Thoracic aorta (tissue), 2 donors: ENCODE measurements at regions not wholly inside any gene's neighbourhood (a gene's known extent, or its start where the extent isn't known, plus 50 kb on each side); places are given as distances from the start of the nearest gene placed in this dataset.

ENCODE experiments used
- ATAC-seq: fragments of 150-250 bp; one replicate; pipeline ENCODE4 v1.8.0; 2017; ENCODE audit warnings: low read depth; ENCODE audit not compliant: insufficient number of reproducible peaks, low FRiP score
- DNase-seq: peaks from one replicate; pipeline ENCODE4 v3.0.0-alpha.2; 2020; ENCODE audit warnings: low spot score
- H3K27ac ChIP-seq, 2 donors: fragments of 200-600 bp; sonication (generic); 1 replicate in 1 of 2; 2 replicates in 1 of 2; pipeline ENCODE4 v1.5.1; 2016; ENCODE audit warnings: mild to moderate bottlenecking in 2 of 2, moderate library complexity in 2 of 2
- H3K27me3 ChIP-seq: fragments of 200-600 bp; sonication (generic); replicated peaks from 2 replicates; pipeline ENCODE4 v1.6.0; 2016; ENCODE audit warnings: mild to moderate bottlenecking; ENCODE audit not compliant: insufficient read depth
- H3K36me3 ChIP-seq: fragments of 200-600 bp; sonication (generic); one replicate; pipeline ENCODE4 v1.5.1; 2016
- H3K4me1 ChIP-seq, 2 donors: fragments of 200-600 bp; sonication (generic); 1 replicate in 1 of 2; 2 replicates in 1 of 2; pipeline versions ENCODE4 v1.5.1 to v1.6.0; 2016; ENCODE audit warnings: low read depth in 2 of 2, mild to moderate bottlenecking in 1 of 2; ENCODE audit not compliant: control insufficient read depth in 1 of 2
- H3K4me3 ChIP-seq: fragments of 200-600 bp; sonication (generic); 2 replicates; pipeline ENCODE4 v1.5.1; 2016; ENCODE audit warnings: mild to moderate bottlenecking
- H3K9me3 ChIP-seq: fragments of 200-600 bp; sonication (generic); 2 replicates; pipeline ENCODE4 v1.5.1; 2016
- CTCF ChIP-seq: fragments of 200-600 bp; sonication (generic); IDR thresholded peaks from one replicate; pipeline ENCODE4 v1.5.1; 2019; ENCODE audit warnings: antibody characterized with exemption

DNA sequence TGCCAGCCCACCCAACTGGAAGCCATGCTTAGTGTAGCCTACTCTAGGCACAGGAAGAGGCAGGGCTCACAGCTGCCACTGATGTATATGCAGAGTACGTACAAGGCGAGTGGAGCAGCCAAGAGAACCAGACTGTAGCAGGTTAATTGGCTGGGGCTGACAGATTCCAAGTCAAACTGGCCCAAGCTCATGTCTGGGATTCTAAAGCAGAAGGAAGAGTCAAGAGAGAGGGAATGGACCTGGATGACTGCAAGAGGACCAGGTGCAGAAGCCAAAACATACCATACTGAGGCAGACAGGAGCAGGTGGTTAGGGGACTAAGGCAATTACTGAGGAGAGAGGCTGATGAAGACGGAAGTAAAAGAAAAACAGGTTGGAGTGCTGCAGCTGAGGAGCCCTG, 51.3 kb upstream of the LRRN2 start:
- Histone ChIP-seq H3K36me3 (no peaks in the 10 kb centered on the region), H3K27ac (no peak overlapping the region), H3K4me1 (no peaks in the 10 kb centered on the region), H3K27me3 (no peaks in the 10 kb centered on the region), H3K4me3 (no peak overlapping the region), H3K9me3 (peaks cover 2% of the 10 kb centered on the region)
- no peak for TF ChIP-seq CTCF
- DNase-seq, result no peak
- no peak for ATAC-seq

GRCh38 chr1:204738506-204738905, 53.0 kb upstream of the LRRN2 start:
- H3K4me1 ChIP-seq, result no peaks in the 10 kb centered on the region
- DNase-seq (no peak), ATAC-seq (no peak)
- no peak for TF ChIP-seq CTCF
- H3K27me3 ChIP-seq, result no peaks in the 10 kb centered on the region
- no peaks in the 10 kb centered on the region for H3K36me3 ChIP-seq
- no peak overlapping the region for H3K27ac ChIP-seq
- no peak overlapping the region for H3K4me3 ChIP-seq
- H3K9me3 ChIP-seq, result peaks cover 2% of the 10 kb centered on the region

DNA sequence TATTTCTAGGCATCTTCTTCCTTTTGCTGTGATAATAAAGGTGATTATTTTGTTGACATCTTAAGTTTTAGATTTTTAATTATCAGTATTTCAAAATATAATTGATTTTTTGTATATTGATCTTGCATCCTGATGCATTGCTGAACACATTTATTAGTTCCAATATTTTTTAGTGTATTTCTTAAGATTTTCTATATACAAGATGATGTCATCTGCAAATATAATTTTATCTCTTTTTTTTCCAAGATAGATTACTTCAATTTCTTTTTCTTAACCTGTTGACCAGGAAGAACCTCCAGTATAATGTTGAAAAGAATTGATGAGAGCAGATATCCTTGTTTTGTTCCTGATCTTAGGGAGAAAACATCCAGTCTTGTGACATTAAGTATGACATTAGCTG, 54.8 kb upstream of the LRRN2 start:
- peaks cover 2% of the 10 kb centered on the region for H3K9me3 ChIP-seq
- DNase-seq (no peak), ATAC-seq (no peak)
- H3K27ac ChIP-seq, result no peak overlapping the region
- no peak overlapping the region for H3K4me3 ChIP-seq
- H3K36me3 ChIP-seq, result no peaks in the 10 kb centered on the region
- no peaks in the 10 kb centered on the region for H3K27me3 ChIP-seq
- no peaks in the 10 kb centered on the region for H3K4me1 ChIP-seq
- no peak for TF ChIP-seq CTCF

DNA sequence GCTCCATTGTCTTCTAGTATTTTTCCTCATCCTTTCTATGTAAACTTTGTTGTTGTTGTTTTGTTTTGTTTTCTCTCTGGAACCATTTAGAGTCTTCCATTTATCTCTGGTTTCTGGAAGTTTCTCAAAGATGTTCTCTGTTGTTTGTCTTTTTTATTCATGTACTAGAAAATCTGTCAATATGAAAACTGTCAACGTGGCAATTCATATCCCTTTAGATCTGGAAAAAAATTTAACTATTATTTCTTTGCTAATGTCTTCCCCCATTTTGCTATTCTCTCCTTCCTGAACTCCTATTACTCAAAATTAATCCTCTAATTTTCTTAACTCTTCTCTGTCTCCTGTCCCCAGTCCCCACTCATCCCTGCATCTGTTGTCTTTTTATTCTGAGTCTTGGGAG, 55.9 kb upstream of the LRRN2 start:
- Histone ChIP-seq H3K9me3 (peaks cover 2% of the 10 kb centered on the region), H3K27me3 (no peaks in the 10 kb centered on the region), H3K27ac (no peak overlapping the region), H3K4me3 (no peak overlapping the region), H3K36me3 (no peaks in the 10 kb centered on the region), H3K4me1 (no peaks in the 10 kb centered on the region)
- no peak for ATAC-seq
- TF ChIP-seq CTCF, result no peak
- no peak for DNase-seq

GRCh38 chr1:204742676-204743251, 57.2 kb upstream of the LRRN2 start:
- Histone ChIP-seq H3K36me3 (no peaks in the 10 kb centered on the region), H3K4me1 (no peaks in the 10 kb centered on the region), H3K4me3 (no peak overlapping the region), H3K9me3 (peaks cover 2% of the 10 kb centered on the region), H3K27ac (no peak overlapping the region), H3K27me3 (no peaks in the 10 kb centered on the region)
- no peak for TF ChIP-seq CTCF
- DNase-seq, result no peak
- no peak for ATAC-seq
